Sigmoid colon (tissue), 6 donors: ENCODE measurements at regions not wholly inside any gene's neighbourhood (a gene's known extent, or its start where the extent isn't known, plus 50 kb on each side); places are given as distances from the start of the nearest gene placed in this dataset.

Source experiments
- DNase-seq: peaks from one replicate; pipeline ENCODE4 v3.0.0-alpha.2; 2019
- H3K27ac ChIP-seq, 4 donors: fragments of 200-600 bp; sonication (generic); one replicate each; pipeline ENCODE4 v1.5.1; 2016 to 2019; ENCODE audit warnings: mild to moderate bottlenecking in 1 of 4
- H3K27me3 ChIP-seq, 3 donors: fragments of 200-600 bp; sonication (generic); one replicate each; pipeline ENCODE4 v1.5.1; 2019; ENCODE audit warnings: mild to moderate bottlenecking in 1 of 3
- H3K36me3 ChIP-seq, 4 donors: fragments of 200-600 bp; sonication (generic); one replicate each; pipeline ENCODE4 v1.5.1; 2016 to 2019
- H3K4me1 ChIP-seq, 4 donors: fragments of 200-600 bp; sonication (generic); one replicate each; pipeline ENCODE4 v1.5.1; 2017 to 2019
- H3K4me3 ChIP-seq, 4 donors: fragments of 200-600 bp; sonication (generic); one replicate each; pipeline ENCODE4 v1.5.1; 2017 to 2019; ENCODE audit warnings: mild to moderate bottlenecking in 2 of 4, moderate library complexity in 1 of 4
- H3K9me3 ChIP-seq, 4 donors: fragments of 200-600 bp in 3 of 4; sonication (generic) in 3 of 4; one replicate each; pipeline versions ENCODE4 v1.5.1 to v1.6.1; 2013 to 2019
- EP300 ChIP-seq, 4 donors: sonication (generic); formaldehyde crosslinking; IDR thresholded peaks; one replicate each; pipeline ENCODE4 v1.6.1; 2017; ENCODE audit warnings: antibody characterized with exemption in 4 of 4
- POLR2A ChIP-seq, 2 donors: fragments of 450-650 bp; IDR thresholded peaks; one replicate each; pipeline ENCODE4 v1.6.1; 2016; ENCODE audit warnings: antibody characterized with exemption in 2 of 2, mild to moderate bottlenecking in 2 of 2, moderate library complexity in 2 of 2
- POLR2AphosphoS5 ChIP-seq, 4 donors: sonication (generic); formaldehyde crosslinking; IDR thresholded peaks; one replicate each; pipeline ENCODE4 v1.6.1; 2017; ENCODE audit warnings: antibody characterized with exemption in 4 of 4
- WGBS, 2 donors: extraction: QIAGEN DNeasy Blood & Tissue Kit; methylation state at CpG; one replicate each; pipeline ENCODE4 v1.1.7; 2013; 5-methylcytosine and 5-hydroxymethylcytosine counted together
- intact Hi-C: fragments of 100-400 bp; cut with DNase I; formaldehyde crosslinking; loops from one replicate; pipeline ENCODE4 v1.15.1; 2023
- TF ChIP-seq, protein P1 (sequence below), 4 experiments: fragments of 450-650 bp in 3 of 4; fragments of 200-600 bp in 1 of 4; IDR thresholded peaks; one replicate each; pipeline ENCODE4 v1.5.1; 2016 to 2019; ENCODE audit warnings: antibody characterized with exemption in 4 of 4, mild to moderate bottlenecking in 3 of 4, moderate library complexity in 2 of 4
- donor health status: healthy with polysubstance abuse.
- donor health status: healthy.

DNA sequence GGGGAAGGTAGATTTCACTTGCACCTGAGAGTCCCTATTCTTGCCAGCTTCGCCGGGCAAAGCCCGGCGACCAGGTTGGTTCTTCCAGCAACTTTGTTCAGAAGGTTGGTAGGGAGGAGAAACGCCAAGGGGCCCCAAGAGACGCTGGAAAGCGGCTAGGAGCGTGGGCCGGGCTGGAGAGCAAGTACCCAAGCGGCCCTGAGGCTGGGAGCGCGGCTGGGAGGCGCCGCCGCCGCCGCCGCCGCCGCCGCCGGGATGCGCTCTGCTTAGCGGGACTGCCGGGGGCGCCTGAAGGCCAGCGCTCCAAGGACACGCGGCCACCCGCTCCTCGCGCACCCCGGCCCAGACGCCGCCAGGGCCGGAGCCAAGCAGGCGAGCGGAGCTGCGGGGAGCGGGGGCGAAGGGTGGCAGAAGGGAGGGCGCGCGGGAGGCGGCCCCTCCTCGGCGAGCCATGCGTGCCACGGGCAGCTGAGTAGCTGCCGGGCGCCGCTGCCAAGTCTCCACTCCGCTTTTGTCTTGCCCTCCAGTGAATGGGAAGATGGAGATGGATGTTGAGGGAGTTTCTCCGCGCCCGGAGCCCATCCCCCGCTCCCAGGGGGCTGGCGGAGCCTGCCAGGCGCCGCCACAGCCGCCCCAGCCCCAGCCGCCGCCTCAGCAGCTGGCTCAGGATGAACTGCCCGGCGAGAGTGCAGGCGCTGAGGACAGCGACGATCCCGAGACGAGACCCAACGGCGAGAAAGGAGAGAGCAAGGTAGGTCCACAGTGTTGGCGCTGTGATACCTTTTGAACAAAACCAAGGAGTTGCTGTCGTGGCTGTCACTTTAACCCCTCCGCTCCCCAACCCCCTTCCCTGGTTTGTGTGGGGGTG is 227.4 kb upstream of the AZI2 start:
- no peak for DNase-seq
- intact Hi-C loops, result no loop called here

GRCh38 chr3:28576614-28577200 is 228.1 kb upstream of the AZI2 start:
- peaks cover 0 to 1% (median 0%) of the 10 kb centered on the region in 4 donors for H3K9me3 ChIP-seq
- TF ChIP-seq POLR2AphosphoS5 (IDR thresholded peaks at IDR 0.05) (no peak), EP300 (IDR thresholded peaks at IDR 0.05) (no peak), POLR2A (IDR thresholded peaks at IDR 0.05) (no peak)
- TF ChIP-seq, protein P1, sequence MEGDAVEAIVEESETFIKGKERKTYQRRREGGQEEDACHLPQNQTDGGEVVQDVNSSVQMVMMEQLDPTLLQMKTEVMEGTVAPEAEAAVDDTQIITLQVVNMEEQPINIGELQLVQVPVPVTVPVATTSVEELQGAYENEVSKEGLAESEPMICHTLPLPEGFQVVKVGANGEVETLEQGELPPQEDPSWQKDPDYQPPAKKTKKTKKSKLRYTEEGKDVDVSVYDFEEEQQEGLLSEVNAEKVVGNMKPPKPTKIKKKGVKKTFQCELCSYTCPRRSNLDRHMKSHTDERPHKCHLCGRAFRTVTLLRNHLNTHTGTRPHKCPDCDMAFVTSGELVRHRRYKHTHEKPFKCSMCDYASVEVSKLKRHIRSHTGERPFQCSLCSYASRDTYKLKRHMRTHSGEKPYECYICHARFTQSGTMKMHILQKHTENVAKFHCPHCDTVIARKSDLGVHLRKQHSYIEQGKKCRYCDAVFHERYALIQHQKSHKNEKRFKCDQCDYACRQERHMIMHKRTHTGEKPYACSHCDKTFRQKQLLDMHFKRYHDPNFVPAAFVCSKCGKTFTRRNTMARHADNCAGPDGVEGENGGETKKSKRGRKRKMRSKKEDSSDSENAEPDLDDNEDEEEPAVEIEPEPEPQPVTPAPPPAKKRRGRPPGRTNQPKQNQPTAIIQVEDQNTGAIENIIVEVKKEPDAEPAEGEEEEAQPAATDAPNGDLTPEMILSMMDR (IDR thresholded peaks at IDR 0.05), result no peak
- DNase-seq, result no peak
- peak overlapping the region in 3 of 4 donors; percentile 53 to 63 (median 58) for H3K4me3 ChIP-seq
- no peaks in the 10 kb centered on the region for H3K36me3 ChIP-seq
- intact Hi-C loops, result no loop called here
- H3K4me1 ChIP-seq, result peaks cover 0 to 20% (median 11%) of the 10 kb centered on the region in 4 donors
- WGBS, 2 donors, result 9 to 10% methylated on average over 8 of the region's 8 CpGs
- peaks cover 0 to 17% (median 3%) of the 10 kb centered on the region in 3 donors for H3K27me3 ChIP-seq
- H3K27ac ChIP-seq, result no peak overlapping the region

More for the DNA sequence above, 227.4 kb upstream of the AZI2 start:
- peaks cover 0 to 20% (median 11%) of the 10 kb centered on the region in 4 donors for H3K4me1 ChIP-seq
- 2 to 3% methylated on average over 75 of the region's 75 CpGs for WGBS, 2 donors
- H3K4me3 ChIP-seq, result peak overlapping the region; percentile 23 to 63 (median 56)
- no peaks in the 10 kb centered on the region for H3K36me3 ChIP-seq
- peaks cover 0 to 17% (median 3%) of the 10 kb centered on the region in 3 donors for H3K27me3 ChIP-seq
- no peaks in the 10 kb centered on the region for H3K9me3 ChIP-seq
- no peak for TF ChIP-seq POLR2A (IDR thresholded peaks at IDR 0.05)
- no peak for TF ChIP-seq POLR2AphosphoS5 (IDR thresholded peaks at IDR 0.05)
- TF ChIP-seq, protein P1 (IDR thresholded peaks at IDR 0.05), result no peak
- no peak for TF ChIP-seq EP300 (IDR thresholded peaks at IDR 0.05)
- peak overlapping the region in 1 of 4 donors; percentile 6 for H3K27ac ChIP-seq

- peaks cover 0 to 1% (median 0%) of the 10 kb centered on the region in 4 donors for H3K9me3 ChIP-seq
- no peaks in the 10 kb centered on the region for H3K36me3 ChIP-seq
- WGBS, 2 donors, result 38 to 62% methylated on average over 3 of the region's 3 CpGs
- H3K4me1 ChIP-seq, result peaks cover 0 to 20% (median 11%) of the 10 kb centered on the region in 4 donors
- TF ChIP-seq POLR2A (IDR thresholded peaks at IDR 0.05), result no peak
- TF ChIP-seq, protein P1 (IDR thresholded peaks at IDR 0.05), result no peak
- no peak for TF ChIP-seq POLR2AphosphoS5 (IDR thresholded peaks at IDR 0.05)
- no peak for TF ChIP-seq EP300 (IDR thresholded peaks at IDR 0.05)
- H3K4me3 ChIP-seq, result no peak overlapping the region
- DNase-seq, result no peak
- intact Hi-C loops, result no loop called here
- peaks cover 0 to 17% (median 3%) of the 10 kb centered on the region in 3 donors for H3K27me3 ChIP-seq
- no peak overlapping the region for H3K27ac ChIP-seq
Observed at GRCh38 chr3:28577941-28578500, 229.4 kb upstream of the AZI2 start.

DNA sequence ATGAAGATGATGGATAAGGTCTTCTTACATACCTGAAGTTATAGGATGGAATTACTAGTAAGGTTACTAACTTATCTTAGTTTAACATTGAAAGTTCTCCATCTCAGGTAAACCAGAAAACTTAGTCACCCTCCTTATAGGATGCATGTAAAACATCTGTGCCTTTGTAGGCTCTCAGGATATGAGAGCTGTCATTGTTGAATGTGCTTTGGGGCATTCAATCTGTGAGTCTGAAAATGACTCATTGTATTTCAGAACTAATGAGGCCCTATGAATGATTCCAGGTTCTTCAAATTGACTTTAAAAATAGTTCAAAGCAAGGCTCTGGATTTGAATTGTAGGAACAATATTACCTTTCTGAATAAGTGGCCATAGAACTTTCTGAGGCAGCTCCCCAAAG is 237.7 kb upstream of the AZI2 start:
- intact Hi-C loops, result no loop called here
- no peaks in the 10 kb centered on the region for H3K4me1 ChIP-seq
- H3K27me3 ChIP-seq, result no peaks in the 10 kb centered on the region
- TF ChIP-seq POLR2A (IDR thresholded peaks at IDR 0.05) (no peak), EP300 (IDR thresholded peaks at IDR 0.05) (no peak), POLR2AphosphoS5 (IDR thresholded peaks at IDR 0.05) (no peak)
- TF ChIP-seq, protein P1 (IDR thresholded peaks at IDR 0.05), result no peak
- no peaks in the 10 kb centered on the region for H3K36me3 ChIP-seq
- H3K27ac ChIP-seq, result no peak overlapping the region
- H3K9me3 ChIP-seq, result no peaks in the 10 kb centered on the region
- H3K4me3 ChIP-seq, result no peak overlapping the region
- DNase-seq, result no peak
